Hindlimb muscle (tissue), 1 donor: ENCODE measurements at regions not wholly inside any gene's neighbourhood (a gene's known extent, or its start where the extent isn't known, plus 50 kb on each side); places are given as distances from the start of the nearest gene placed in this dataset.
A peak's percentile ranks its signal among the peaks of the same experiment; 100 is the strongest.

Experiments
- DNase-seq: peaks from one replicate; pipeline ENCODE4 v3.0.0-alpha.2; 2013

- DNase-seq = no peak
These were observed 110.9 kb upstream of the CCDC196 start for GRCh38 chr14:66375046-66375964.

DNA sequence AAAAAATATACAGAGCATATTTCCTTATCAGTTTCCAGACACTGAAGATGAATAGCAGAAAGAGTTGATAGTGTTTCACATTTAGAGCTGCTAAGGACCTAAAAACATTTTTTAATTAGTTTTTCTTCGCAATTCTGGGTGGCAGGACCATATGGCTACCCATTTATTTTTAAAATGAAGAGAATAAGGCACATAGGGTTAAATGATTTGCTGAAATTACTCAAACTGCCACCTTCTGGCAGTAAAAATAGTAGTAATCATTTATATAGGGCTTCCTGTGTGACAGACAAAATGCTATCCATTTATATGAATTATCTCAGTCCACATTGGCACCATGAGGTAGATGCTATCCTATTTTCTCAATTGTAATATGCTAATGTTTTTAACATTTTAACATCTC, 108.6 kb upstream of the CCDC196 start:
- DNase-seq = no peak

DNA sequence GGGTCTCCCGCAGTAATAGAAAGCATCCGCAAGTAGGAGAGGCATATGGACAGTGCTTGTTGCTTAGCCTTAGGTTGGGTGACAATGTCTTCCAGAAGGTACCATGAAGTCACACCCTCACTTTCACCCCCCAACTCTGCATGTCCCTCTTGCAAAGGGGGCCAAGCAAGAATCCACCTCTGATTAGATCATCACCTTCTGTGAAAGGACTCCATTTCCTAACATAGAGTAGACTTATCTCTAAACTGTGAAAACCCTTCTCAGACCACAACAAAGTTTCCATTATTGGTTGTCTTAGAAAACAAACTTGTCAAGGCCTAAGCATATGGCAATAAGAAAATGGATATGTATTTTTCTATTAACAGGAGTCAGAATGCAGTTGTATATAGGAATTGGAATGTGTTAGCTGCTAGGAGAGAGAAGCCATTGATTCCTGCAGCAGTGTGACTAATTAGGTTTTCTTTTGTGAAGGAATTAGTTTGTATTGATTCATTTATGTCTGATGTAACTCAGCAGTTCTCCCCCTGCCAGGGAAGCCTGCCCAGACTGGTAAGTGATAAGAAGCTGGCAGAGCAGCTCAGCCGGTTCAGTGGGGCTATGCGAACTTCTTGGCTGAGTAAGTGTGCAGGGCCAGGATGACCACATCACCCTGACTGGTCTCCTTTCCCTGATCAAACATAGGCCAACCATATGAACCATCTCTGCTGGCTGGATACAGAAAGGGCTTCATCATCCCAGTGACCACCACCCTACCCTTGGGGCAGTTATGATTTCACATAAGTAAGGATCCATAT, 107.3 kb upstream of the CCDC196 start:
- DNase-seq = no peak

- peak; percentile 59 for DNase-seq
These were observed 106.0 kb upstream of the CCDC196 start for GRCh38 chr14:66380143-66380542.

DNA sequence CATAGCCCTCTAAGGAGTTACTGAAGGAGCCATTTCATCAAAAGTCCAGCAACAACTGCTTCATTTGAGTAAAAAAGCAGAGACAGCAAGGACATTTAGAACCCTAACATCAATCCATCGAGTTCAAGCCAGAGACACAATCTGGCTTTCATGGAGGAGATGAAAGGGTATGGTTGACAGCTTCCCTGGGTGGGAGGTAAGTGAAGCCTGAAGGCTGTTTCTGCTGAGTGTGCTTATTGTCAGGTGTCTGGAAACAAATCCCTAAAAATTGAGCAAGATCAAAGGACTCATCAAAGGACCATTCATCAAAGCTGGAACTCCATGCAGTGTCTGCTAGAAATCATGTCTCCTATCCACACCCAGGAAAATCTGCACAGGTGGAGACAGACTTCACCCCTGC, 104.4 kb upstream of the CCDC196 start:
- no peak for DNase-seq

DNA sequence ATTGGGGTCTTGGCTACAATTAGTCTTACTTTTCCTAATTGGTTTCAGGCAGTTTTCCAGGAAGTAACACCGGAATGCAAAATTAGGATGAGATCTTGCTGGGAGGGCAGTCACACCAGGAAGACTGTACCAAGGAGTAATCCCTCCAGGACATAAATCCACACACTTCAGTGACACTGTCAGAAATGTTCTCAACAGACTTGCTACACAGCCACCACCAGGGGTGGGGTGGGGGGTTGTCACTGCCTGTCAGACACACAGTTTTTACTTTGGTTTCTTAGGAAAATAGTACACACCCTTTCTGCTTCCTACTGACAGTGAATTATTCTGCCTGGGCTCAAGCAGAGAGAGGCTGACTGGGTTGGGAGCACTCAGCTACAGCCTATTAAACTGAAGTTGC, 102.9 kb upstream of the CCDC196 start:
- DNase-seq = no peak

DNA sequence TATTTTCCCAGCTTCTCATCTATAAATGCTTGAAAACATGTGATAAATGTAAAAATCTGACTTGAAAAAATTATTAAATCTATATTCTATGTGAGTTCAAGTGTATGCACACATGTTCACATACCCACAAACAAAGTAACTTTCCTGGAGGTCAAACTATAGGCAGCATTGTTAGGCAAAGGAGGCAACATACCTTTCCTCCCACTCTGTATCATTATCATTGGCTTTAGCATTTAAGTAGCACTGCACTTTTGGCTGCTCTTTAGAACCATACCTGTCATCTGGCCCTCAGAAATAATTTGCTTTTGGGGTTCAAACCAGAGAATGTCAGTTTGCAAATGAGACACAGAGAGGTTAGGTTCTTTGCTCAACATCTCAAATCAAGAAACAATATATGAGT, 102.4 kb upstream of the CCDC196 start:
- no peak for DNase-seq

GRCh38 chr14:66388516-66388915, 97.7 kb upstream of the CCDC196 start:
- DNase-seq = no peak

- DNase-seq = no peak
These were observed 96.7 kb upstream of the CCDC196 start for GRCh38 chr14:66389481-66389880.

- DNase-seq = no peak
These were observed 90.9 kb upstream of the CCDC196 start for GRCh38 chr14:66395300-66395699.

GRCh38 chr14:66396164-66396563, 90.0 kb upstream of the CCDC196 start:
- DNase-seq = no peak

- DNase-seq = no peak
These were observed 87.7 kb upstream of the CCDC196 start for GRCh38 chr14:66398437-66398836.

GRCh38 chr14:66401449-66402095, 84.6 kb upstream of the CCDC196 start:
- DNase-seq = no peak

- peak; percentile 20 for DNase-seq
These were observed 83.0 kb upstream of the CCDC196 start for GRCh38 chr14:66403183-66403582.

DNA sequence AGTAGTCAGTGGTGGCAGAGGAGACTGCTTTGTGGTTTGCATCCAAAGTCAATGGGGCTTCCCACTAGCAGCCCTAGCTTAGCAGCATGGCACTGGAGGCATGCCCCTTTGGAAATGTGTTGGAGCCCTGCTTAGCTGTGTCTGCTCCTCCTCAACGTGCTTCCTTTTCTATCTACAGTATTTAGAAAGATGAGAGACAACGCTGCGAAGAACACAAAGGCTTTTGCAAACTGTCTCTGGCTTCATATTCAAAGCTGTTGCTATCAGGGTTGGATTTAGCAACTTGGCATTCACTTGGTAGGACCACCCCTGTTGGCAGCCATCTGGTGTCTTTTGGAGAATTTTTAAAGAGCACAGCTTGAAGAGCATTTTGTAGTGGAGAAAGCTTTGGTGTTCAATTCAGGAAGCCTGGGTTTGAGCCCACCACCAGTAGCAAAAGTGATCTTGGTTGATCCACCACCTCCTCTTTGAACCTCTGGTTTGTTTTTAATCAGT, 82.1 kb upstream of the CCDC196 start:
- DNase-seq = no peak

- DNase-seq = no peak
These were observed 81.0 kb upstream of the CCDC196 start for GRCh38 chr14:66405158-66405557.

DNA sequence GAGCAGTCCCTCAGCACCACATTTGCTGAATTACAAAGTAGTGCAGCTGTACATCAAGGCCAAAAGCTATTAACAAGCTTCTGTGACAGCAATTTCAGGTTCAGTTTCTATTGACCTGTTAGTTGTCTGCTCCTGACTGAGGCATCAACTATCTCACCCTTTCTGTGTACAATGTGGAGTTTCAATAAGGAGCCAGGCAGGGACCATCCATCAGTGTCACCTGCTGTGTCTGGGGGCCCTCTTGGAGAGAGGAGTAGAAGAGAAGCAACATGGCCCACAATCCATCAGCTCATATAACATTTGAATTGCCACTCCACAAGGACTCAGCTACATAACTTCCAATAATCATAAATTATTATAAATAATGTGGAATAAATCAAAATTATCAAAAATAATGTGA, 72.3 kb upstream of the CCDC196 start:
- no peak for DNase-seq

DNA sequence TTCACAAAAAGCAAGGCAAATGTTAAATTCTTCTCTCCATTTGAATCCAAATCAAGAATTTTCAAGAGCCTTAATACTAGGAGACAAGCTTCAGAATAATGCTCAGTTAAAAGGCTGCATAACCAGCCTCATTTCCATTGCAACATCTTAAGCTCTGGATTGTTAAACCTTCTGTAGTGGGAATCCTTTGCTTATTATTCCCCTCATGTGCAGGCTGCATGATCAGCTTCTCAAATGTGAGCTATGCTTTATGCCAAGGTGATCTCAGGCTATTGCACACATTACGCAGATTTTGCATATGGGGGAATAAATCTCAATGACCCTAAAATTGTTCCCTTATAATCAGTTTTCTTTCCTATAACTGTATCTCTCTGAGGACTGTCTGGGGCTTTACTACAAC, 71.7 kb upstream of the CCDC196 start:
- DNase-seq = no peak

- no peak for DNase-seq
These were observed 65.7 kb upstream of the CCDC196 start for GRCh38 chr14:66420251-66421006.

DNA sequence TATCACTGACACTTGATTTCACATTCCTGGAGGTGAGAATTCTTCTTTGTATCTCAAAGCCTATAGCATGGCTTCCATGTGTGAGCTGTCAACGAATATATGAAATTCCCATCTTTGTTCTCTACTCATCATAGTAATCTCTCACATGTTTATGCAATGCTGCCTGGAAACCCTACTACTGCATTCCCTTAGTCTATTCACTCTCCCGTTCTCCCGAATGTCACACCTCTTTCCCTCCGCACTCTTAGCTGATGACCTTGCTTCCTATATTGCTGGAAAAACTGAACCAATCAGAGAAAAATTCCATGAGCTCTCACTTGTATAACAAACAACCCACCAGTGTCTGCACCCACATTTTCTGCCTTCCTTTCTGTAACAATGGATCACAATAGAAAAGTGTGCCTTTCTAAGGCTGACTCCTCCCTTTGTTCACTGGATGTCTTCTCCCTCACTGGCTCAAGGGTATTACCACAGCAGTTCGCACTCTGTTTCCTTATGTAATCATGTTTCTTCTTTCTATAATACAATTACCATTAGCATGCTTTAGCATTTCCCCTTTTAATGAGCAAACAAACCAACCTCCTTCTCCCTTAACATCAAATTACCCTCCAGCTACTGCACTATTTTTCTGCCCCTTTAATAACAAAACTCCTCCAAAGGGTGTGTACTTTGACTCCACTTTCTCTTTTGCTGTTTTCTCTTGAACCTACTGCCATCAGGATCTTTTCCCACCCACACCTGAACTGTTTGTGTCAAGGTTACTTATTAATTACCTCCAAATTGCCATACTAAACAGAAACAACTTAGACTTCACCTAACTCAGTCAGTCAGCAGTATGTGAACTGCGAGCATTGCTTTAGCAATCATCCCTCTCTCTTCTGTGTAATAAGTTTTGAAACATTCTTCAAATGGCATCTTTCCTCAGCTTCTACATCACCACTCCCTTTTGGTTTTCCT, 63.9 kb upstream of the CCDC196 start:
- DNase-seq = no peak

DNA sequence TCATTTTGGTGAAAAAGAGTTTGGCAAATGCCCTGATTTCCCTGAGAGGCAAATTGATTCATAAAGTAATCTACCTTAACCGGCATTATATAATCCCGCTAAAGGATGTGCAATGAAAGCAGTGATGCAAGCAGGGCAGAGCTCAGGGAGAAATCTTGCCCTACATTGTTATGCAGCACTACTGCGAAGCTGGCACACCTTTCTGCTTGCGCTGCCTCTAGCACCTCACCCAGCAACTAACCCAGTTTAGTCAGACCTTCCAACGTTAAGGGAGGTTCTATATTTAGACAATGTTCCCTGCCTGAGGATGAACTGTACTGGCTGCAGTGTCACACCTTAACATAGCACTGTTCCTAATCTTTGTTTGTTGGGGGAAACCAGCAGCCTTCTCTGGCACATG, 60.8 kb upstream of the CCDC196 start:
- DNase-seq = no peak
